Cardiac muscle cell (in vitro differentiated cells and primary cell): ENCODE measurements at regions not wholly inside any gene's neighbourhood (a gene's known extent, or its start where the extent isn't known, plus 50 kb on each side); places are given as distances from the start of the nearest gene placed in this dataset.

Experiments used
- DNase-seq, 2 donors: peaks; one replicate each; pipeline versions ENCODE4 v3.0.0 to v3.0.0-alpha.2; 2010 to 2017; ENCODE audit warnings: low read depth in 1 of 2, low spot score in 1 of 2
- H3K27ac ChIP-seq: fragments of 200-600 bp; sonication (generic); 2 replicates; pipeline ENCODE4 v1.5.1; 2016
- H3K27me3 ChIP-seq: fragments of 200-600 bp; sonication (generic); 2 replicates; pipeline ENCODE4 v1.6.0; 2016; ENCODE audit warnings: control low read depth
- H3K36me3 ChIP-seq: fragments of 200-600 bp; sonication (generic); 2 replicates; pipeline ENCODE4 v1.5.1; 2016; ENCODE audit warnings: control low read depth
- H3K4me1 ChIP-seq: fragments of 200-600 bp; sonication (generic); 2 replicates; pipeline ENCODE4 v1.8.1; 2017; ENCODE audit warnings: low read depth, mild to moderate bottlenecking, mixed run types
- H3K4me3 ChIP-seq: fragments of 200-600 bp; sonication (generic); 2 replicates; pipeline ENCODE4 v1.5.1; 2016; ENCODE audit warnings: mild to moderate bottlenecking
- H3K9me3 ChIP-seq: fragments of 200-600 bp; sonication (generic); 2 replicates; pipeline ENCODE4 v1.5.1; 2017; ENCODE audit warnings: low read depth, mild to moderate bottlenecking, control low read depth
- TF ChIP-seq, protein P1 (sequence below): IDR thresholded peaks from 2 replicates; pipeline ENCODE4 v1.5.1; 2012; ENCODE audit warnings: low read depth, mild to moderate bottlenecking, low read length

DNA sequence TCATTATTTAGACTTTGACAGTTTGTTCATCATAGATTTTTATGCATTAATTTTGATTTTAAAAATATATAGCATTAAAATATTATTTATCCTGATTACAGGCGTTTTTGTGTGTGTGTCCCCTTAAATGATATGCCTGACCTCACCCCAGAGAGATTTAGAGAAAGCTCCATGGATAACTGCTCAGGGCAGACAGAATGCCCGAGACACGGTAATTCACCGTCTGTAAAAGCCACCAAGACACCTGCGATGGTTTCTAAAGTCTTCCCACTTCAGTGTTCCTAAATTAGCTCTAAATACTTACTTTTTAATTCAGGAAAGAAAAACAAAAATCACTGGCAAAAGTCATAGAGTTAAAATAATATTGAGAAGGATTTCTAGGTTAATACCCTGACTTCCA lies 350.6 kb upstream of the RUNX1 start:
- TF ChIP-seq, protein P1, sequence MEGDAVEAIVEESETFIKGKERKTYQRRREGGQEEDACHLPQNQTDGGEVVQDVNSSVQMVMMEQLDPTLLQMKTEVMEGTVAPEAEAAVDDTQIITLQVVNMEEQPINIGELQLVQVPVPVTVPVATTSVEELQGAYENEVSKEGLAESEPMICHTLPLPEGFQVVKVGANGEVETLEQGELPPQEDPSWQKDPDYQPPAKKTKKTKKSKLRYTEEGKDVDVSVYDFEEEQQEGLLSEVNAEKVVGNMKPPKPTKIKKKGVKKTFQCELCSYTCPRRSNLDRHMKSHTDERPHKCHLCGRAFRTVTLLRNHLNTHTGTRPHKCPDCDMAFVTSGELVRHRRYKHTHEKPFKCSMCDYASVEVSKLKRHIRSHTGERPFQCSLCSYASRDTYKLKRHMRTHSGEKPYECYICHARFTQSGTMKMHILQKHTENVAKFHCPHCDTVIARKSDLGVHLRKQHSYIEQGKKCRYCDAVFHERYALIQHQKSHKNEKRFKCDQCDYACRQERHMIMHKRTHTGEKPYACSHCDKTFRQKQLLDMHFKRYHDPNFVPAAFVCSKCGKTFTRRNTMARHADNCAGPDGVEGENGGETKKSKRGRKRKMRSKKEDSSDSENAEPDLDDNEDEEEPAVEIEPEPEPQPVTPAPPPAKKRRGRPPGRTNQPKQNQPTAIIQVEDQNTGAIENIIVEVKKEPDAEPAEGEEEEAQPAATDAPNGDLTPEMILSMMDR = no peak
- Histone ChIP-seq H3K4me3 (no peak overlapping the region), H3K36me3 (no peaks in the 10 kb centered on the region), H3K9me3 (no peaks in the 10 kb centered on the region), H3K4me1 (no peaks in the 10 kb centered on the region), H3K27ac (no peak overlapping the region), H3K27me3 (peaks cover 92% of the 10 kb centered on the region)
- DNase-seq = no peak

DNA sequence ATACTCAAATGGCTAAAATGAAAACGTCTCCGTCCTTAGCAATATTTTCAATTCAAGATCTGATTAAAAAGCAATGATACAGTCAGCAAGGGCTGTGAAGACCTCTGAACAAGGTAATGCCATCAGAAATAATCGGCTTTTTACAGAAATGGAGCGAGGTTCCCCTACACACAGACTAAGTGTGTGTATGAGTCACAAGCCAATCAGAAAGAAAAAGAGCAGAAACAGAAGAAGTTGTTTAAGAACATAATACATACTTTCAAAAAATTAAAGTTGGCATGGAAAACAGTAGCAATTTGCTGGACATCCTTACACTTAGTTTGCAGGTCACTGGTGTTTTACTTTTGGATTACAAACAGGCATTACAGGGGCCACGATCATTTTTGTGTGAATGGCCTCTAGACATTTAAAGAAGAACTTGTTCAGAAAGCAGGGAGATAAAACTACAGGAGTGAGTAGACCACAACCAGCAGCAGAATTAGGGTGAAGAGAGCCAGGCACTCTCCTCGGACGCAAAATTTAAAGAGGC lies 350.0 kb upstream of the RUNX1 start:
- no peaks in the 10 kb centered on the region for H3K9me3 ChIP-seq
- no peak for DNase-seq
- H3K27me3 ChIP-seq = peaks cover 92% of the 10 kb centered on the region
- no peak overlapping the region for H3K4me3 ChIP-seq
- H3K36me3 ChIP-seq = no peaks in the 10 kb centered on the region
- no peak overlapping the region for H3K27ac ChIP-seq
- TF ChIP-seq, protein P1 = no peak
- H3K4me1 ChIP-seq = no peaks in the 10 kb centered on the region

- Histone ChIP-seq H3K9me3 (no peaks in the 10 kb centered on the region), H3K27ac (no peak overlapping the region), H3K27me3 (peaks cover 92% of the 10 kb centered on the region), H3K36me3 (no peaks in the 10 kb centered on the region), H3K4me1 (no peaks in the 10 kb centered on the region), H3K4me3 (no peak overlapping the region)
- peak in 1 of 2 donors; percentile 40 for DNase-seq
- TF ChIP-seq, protein P1 = no peak
These were observed 349.4 kb upstream of the RUNX1 start for GRCh38 chr21:35398346-35398982.

DNA sequence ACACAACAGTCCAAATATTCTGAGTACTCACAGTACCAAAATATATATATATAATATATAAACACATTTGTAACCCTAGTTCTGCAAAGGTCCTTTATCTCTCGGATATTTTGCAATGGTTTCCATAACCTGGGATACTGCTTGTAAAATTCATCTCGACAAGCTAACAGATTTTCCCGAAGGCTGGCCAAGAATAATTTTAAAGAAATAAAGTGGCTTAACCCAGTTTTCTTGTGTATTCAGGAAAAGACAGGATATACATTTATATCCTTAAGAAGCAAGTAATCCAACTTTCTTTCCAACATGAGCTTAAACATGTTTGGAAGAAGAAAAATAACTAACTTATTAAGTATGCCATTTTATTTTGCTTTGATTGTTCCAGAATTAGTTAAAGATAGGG lies 348.7 kb upstream of the RUNX1 start:
- DNase-seq = no peak
- H3K4me3 ChIP-seq = no peak overlapping the region
- no peaks in the 10 kb centered on the region for H3K9me3 ChIP-seq
- no peak overlapping the region for H3K27ac ChIP-seq
- no peaks in the 10 kb centered on the region for H3K4me1 ChIP-seq
- H3K36me3 ChIP-seq = no peaks in the 10 kb centered on the region
- H3K27me3 ChIP-seq = peaks cover 86% of the 10 kb centered on the region
- TF ChIP-seq, protein P1 = no peak

- Histone ChIP-seq H3K27me3 (peaks cover 85% of the 10 kb centered on the region), H3K27ac (no peak overlapping the region), H3K4me3 (no peak overlapping the region), H3K9me3 (no peaks in the 10 kb centered on the region), H3K36me3 (no peaks in the 10 kb centered on the region), H3K4me1 (no peaks in the 10 kb centered on the region)
- no peak for DNase-seq
- TF ChIP-seq, protein P1 = no peak
These were observed 347.6 kb upstream of the RUNX1 start for GRCh38 chr21:35396655-35397054.
